ENCODE measurements at regions not wholly inside any gene's neighbourhood (a gene's known extent, or its start where the extent isn't known, plus 50 kb on each side); places are given as distances from the start of the nearest gene placed in this dataset.

GRCh38 chr17:36728030-36728991 lies 126.9 kb downstream of the MRM1 start:
- peaks cover 50% of the 10 kb centered on the region for H3K4me1 Mint-ChIP-seq (ENCODE audit: low read depth)
- no peaks in the 10 kb centered on the region for H3K36me3 Mint-ChIP-seq (ENCODE audit: insufficient read depth)
- H3K27me3 Mint-ChIP-seq (ENCODE audit: low read depth) = peaks cover 12% of the 10 kb centered on the region
- DNase-seq (peak; percentile 27), ATAC-seq (peak; percentile 67 to 75)
- no peaks in the 10 kb centered on the region for H3K9me3 Mint-ChIP-seq
- H3K4me3 Mint-ChIP-seq = peak overlapping the region; percentile 50

GRCh38 chr17:36730095-36730808 lies 128.9 kb downstream of the MRM1 start:
- ATAC-seq (no peak), DNase-seq (no peak)
- Mint-ChIP-seq H3K36me3 (ENCODE audit: insufficient read depth) (no peaks in the 10 kb centered on the region), H3K4me1 (ENCODE audit: low read depth) (peaks cover 35% of the 10 kb centered on the region), H3K27me3 (ENCODE audit: low read depth) (peaks cover 15% of the 10 kb centered on the region), H3K4me3 (no peak overlapping the region), H3K9me3 (no peaks in the 10 kb centered on the region)

DNA sequence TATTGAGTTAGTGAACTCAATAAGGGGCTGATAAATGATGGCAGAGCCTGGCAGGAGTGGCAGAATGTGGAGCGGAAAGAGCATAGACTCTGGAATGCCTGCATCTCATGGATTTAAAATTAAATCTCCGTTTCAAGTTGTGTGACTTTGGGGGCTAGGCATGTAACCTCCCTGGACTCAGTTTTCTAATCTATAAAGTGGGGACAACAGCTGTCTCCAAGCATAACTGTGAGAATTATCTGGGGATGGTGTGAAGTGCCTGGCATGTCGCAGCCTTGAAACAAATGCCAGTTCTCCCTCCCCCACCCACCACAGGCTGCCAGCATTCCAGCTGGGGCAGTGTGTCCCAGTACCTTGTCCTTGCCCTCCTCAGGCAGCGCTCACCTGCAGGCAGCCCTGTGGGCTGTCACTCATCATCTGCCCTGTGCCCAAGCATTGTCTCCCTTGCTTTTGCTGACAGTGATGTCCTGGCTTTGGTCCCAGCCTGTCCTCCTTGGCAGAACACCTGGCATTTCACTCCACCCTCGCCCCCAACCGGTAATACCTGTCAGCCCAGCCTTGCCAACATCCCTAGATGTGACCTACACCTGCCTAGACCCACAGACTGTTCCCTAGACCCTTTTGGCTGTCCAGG lies 129.6 kb downstream of the MRM1 start:
- H3K4me3 Mint-ChIP-seq = no peak overlapping the region

DNA sequence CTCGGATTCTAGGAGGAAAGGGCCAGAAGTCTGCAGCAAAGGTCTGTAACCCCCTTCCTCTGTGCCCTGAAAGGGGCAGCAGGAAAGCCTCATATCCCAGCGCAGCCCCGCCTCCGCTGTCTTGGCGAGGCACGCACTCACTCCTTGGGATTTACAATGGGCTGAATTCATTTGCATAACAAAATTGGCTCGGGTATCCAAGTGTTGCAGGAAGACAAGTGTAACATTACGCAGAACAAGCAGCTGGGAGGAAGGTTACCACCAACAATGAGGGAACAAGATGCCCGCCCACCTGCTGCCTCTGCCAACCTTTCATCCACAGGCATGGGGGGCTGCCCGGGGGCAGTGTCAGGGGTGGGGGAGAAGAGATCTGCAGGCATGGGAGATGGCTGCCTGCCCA lies 130.4 kb downstream of the MRM1 start:
- ATAC-seq (no peak), DNase-seq (no peak)
- Mint-ChIP-seq H3K36me3 (ENCODE audit: insufficient read depth) (no peaks in the 10 kb centered on the region), H3K27me3 (ENCODE audit: low read depth) (peaks cover 23% of the 10 kb centered on the region), H3K9me3 (no peaks in the 10 kb centered on the region), H3K4me1 (ENCODE audit: low read depth) (peaks cover 20% of the 10 kb centered on the region), H3K4me3 (no peak overlapping the region)

More for the DNA sequence above, 129.6 kb downstream of the MRM1 start:
- Mint-ChIP-seq H3K4me1 (ENCODE audit: low read depth) (peaks cover 28% of the 10 kb centered on the region), H3K9me3 (no peaks in the 10 kb centered on the region), H3K27me3 (ENCODE audit: low read depth) (peaks cover 20% of the 10 kb centered on the region), H3K36me3 (ENCODE audit: insufficient read depth) (no peaks in the 10 kb centered on the region)
- no peak for DNase-seq
- no peak for ATAC-seq

DNA sequence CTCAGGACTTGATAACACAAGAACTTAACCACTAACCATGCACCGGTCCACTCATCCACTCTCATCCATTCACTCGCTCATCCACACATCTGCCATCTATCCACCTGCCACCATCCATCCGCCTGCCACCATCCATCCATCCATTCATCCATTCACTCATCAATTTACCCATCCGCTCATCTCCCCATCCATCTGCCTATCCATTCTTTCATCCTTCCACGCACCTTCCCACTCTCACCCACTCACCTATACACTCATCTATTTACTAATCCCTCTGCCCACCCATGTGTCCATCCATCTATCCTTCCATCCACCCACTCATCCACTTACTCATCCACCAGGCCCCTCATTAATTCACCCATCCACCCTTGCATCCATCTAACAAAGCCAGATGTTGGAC lies 131.0 kb downstream of the MRM1 start:
- H3K27me3 Mint-ChIP-seq (ENCODE audit: low read depth) = peaks cover 23% of the 10 kb centered on the region
- DNase-seq (no peak), ATAC-seq (no peak)
- no peak overlapping the region for H3K4me3 Mint-ChIP-seq
- peaks cover 16% of the 10 kb centered on the region for H3K4me1 Mint-ChIP-seq (ENCODE audit: low read depth)
- H3K36me3 Mint-ChIP-seq (ENCODE audit: insufficient read depth) = no peaks in the 10 kb centered on the region
- H3K9me3 Mint-ChIP-seq = no peaks in the 10 kb centered on the region

- Mint-ChIP-seq H3K9me3 (no peaks in the 10 kb centered on the region), H3K27me3 (ENCODE audit: low read depth) (peaks cover 22% of the 10 kb centered on the region), H3K36me3 (ENCODE audit: insufficient read depth) (no peaks in the 10 kb centered on the region), H3K4me3 (no peak overlapping the region), H3K4me1 (ENCODE audit: low read depth) (no peaks in the 10 kb centered on the region)
- no peak for ATAC-seq
- DNase-seq = no peak
Measured at GRCh38 chr17:36736201-36737156, 135.1 kb downstream of the MRM1 start.

- Mint-ChIP-seq H3K36me3 (ENCODE audit: insufficient read depth) (no peaks in the 10 kb centered on the region), H3K4me1 (ENCODE audit: low read depth) (no peaks in the 10 kb centered on the region), H3K4me3 (no peak overlapping the region), H3K9me3 (no peaks in the 10 kb centered on the region), H3K27me3 (ENCODE audit: low read depth) (peaks cover 18% of the 10 kb centered on the region)
- ATAC-seq (no peak), DNase-seq (no peak)
Measured at GRCh38 chr17:36739208-36739607, 137.8 kb downstream of the MRM1 start.

- H3K36me3 Mint-ChIP-seq (ENCODE audit: insufficient read depth) = no peaks in the 10 kb centered on the region
- ATAC-seq (no peak), DNase-seq (no peak)
- no peaks in the 10 kb centered on the region for H3K4me1 Mint-ChIP-seq (ENCODE audit: low read depth)
- no peaks in the 10 kb centered on the region for H3K9me3 Mint-ChIP-seq
- peaks cover 15% of the 10 kb centered on the region for H3K27me3 Mint-ChIP-seq (ENCODE audit: low read depth)
- no peak overlapping the region for H3K4me3 Mint-ChIP-seq
Measured at GRCh38 chr17:36740157-36740556, 138.8 kb downstream of the MRM1 start.

DNA sequence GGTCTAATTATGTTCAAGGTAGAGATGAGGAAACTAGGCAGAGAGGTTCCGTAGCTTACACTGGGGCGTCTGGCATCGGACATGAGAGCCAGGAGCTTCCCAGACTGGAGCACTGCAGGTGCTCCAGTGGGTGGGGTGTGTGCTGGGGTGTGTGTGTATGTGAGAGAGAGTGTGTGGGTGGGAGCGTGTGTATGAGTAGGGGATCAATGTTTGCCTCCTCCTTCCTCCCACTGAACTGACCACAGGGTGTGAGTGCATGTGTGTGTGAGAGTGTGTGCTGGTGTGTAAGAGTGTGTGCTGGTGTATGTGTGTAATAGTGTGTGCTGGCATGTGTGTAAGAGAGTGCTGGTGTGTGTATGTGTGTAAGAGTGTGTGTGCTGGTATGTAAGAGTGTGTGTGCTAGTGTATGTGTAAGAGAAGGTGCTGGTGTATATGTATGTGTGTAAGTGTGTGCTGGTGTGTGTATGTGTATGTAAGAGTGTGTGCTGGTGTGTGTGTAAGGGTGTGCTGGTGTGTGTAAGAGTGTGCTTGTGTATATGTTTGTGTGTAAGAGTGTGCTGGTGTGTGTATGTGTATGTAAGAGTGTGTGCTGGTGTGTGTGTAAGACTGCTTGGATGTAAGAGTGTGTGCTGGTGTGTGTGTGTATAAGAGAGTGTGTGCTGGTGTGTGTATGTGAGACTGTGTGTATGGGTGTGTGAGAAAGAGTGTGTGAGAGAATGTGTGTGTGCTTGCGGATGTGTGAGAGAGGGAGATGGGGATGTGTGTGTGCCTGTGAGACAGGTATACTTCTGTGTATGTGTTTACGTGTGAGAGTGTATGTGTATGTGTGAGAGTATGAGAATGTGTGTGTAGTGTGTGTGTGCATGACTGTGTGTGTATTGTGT lies 139.9 kb downstream of the MRM1 start:
- Mint-ChIP-seq H3K9me3 (no peaks in the 10 kb centered on the region), H3K4me3 (no peak overlapping the region), H3K27me3 (ENCODE audit: low read depth) (peaks cover 7% of the 10 kb centered on the region), H3K4me1 (ENCODE audit: low read depth) (no peaks in the 10 kb centered on the region), H3K36me3 (ENCODE audit: insufficient read depth) (no peaks in the 10 kb centered on the region)
- DNase-seq = no peak
- ATAC-seq = no peak

DNA sequence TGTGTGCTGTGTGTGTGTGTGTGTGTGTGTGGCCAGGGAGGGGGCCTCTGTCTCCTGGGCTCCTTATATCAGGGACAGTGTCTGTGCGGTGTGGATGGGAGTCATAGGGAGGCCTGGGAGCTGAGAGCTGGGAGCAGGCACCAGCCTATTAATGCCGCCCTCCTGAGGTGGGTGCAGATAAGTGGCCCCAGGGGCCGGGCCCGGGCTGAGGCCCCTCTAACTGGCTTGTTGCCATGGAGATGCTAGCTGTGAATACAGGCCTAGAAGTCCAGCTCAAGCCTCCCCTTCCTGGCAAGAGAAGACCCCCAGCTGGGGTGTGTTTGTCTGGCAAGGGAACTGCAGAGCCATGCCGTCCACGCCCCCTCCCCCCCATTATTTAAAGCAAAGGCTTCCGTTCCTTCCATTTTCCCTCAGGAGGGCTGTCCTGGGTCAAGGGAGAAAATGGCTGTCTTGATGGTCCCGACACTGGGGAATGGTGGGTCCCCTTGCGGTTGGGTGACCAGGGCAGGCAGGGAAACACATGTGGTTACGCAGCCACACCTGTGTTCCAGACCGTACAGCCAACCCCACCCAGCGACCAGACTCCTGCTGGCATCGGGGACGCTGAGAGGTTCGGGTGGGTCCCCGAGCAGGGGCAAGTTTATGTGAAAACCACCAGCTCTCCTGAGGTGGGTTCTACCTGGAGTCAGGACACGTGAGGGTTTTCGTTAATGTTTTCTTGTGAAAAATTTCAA lies 141.1 kb downstream of the MRM1 start:
- H3K4me1 Mint-ChIP-seq (ENCODE audit: low read depth) = no peaks in the 10 kb centered on the region
- no peak overlapping the region for H3K4me3 Mint-ChIP-seq
- H3K27me3 Mint-ChIP-seq (ENCODE audit: low read depth) = peaks cover 7% of the 10 kb centered on the region
- no peaks in the 10 kb centered on the region for H3K36me3 Mint-ChIP-seq (ENCODE audit: insufficient read depth)
- no peak for DNase-seq
- H3K9me3 Mint-ChIP-seq = no peaks in the 10 kb centered on the region
- no peak for ATAC-seq

DNA sequence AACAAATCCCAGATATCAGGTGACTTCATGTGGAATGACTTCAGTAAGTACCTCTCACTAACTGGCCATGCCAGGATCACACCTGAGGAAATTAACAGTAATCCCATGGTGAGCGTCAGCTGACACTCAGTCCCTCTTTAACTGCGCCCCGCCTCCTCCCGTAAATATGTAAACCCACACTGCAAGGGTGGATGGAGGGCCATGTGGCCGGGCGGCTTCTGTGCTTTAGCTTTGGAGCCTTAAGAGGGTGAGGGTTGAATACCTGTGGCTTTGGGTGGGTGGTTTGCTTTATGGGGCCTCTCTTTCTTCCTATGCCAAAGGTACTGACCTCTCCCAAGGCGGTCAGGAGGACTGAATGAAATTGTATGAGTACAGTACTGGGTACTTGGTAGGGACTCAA lies 141.7 kb downstream of the MRM1 start:
- Mint-ChIP-seq H3K27me3 (ENCODE audit: low read depth) (peaks cover 7% of the 10 kb centered on the region), H3K4me1 (ENCODE audit: low read depth) (no peaks in the 10 kb centered on the region), H3K36me3 (ENCODE audit: insufficient read depth) (no peaks in the 10 kb centered on the region), H3K4me3 (no peak overlapping the region), H3K9me3 (no peaks in the 10 kb centered on the region)
- ATAC-seq (no peak), DNase-seq (no peak)

GRCh38 chr17:36746381-36747053 lies 145.1 kb downstream of the MRM1 start:
- Mint-ChIP-seq H3K4me1 (ENCODE audit: low read depth) (no peaks in the 10 kb centered on the region), H3K9me3 (no peaks in the 10 kb centered on the region), H3K27me3 (ENCODE audit: low read depth) (no peaks in the 10 kb centered on the region), H3K4me3 (no peak overlapping the region), H3K36me3 (ENCODE audit: insufficient read depth) (no peaks in the 10 kb centered on the region)
- no peak for DNase-seq
- ATAC-seq = no peak

All from activated T-cell treated with anti-CD3 and anti-CD28 coated beads, Interleukin-2, amount 50 U/mL, for 4 hours (primary cell).